Hepatocyte (in vitro differentiated cells): ENCODE measurements at regions not wholly inside any gene's neighbourhood (a gene's known extent, or its start where the extent isn't known, plus 50 kb on each side); places are given as distances from the start of the nearest gene placed in this dataset.

ENCODE experiments used
- CTCF ChIP-seq: fragments of 200-600 bp; sonication (generic); IDR thresholded peaks from 2 replicates; pipeline ENCODE4 v1.5.1; 2016; ENCODE audit warnings: antibody characterized with exemption, mild to moderate bottlenecking; ENCODE audit not compliant: poor library complexity
- EZH2 ChIP-seq: fragments of 200-600 bp; sonication (generic); IDR thresholded peaks from 2 replicates; pipeline ENCODE4 v1.6.1; 2016; ENCODE audit warnings: antibody characterized with exemption, mild to moderate bottlenecking, borderline replicate concordance
- EZH2phosphoT487 ChIP-seq: fragments of 200-600 bp; sonication (generic); IDR thresholded peaks from one replicate; pipeline ENCODE4 v1.6.1; 2018; ENCODE audit warnings: antibody characterized with exemption, mild to moderate bottlenecking, low read depth, moderate library complexity; ENCODE audit not compliant: unreplicated experiment, severe bottlenecking

GRCh38 chr20:52847731-52848359 lies 124.3 kb upstream of the TSHZ2 start:
- no peak for TF ChIP-seq CTCF
- no peak for TF ChIP-seq EZH2phosphoT487
- no peak for TF ChIP-seq EZH2
